K562 (cell line): ENCODE measurements at regions not wholly inside any gene's neighbourhood (a gene's known extent, or its start where the extent isn't known, plus 50 kb on each side); places are given as distances from the start of the nearest gene placed in this dataset.

Experiments
- ATAC-seq: fragments of 200-7000 bp; cut with Tn5 transposase; 3 replicates; pipeline ENCODE4 v1.9.1; 2020; ENCODE audit warnings: moderate library complexity
- BruUV-seq: library from RNA; stranded (reverse); fragments of 400-500 nt; replicated peaks from 2 replicates; lab custom pipeline; 2021; lab: Mats Ljungman, UMichigan
- CTCF ChIA-PET: fragments of 300-600 bp; formaldehyde crosslinking; extraction: SDS; loops from one replicate; lab custom pipeline; 2021; ENCODE audit warnings: low intra/inter-chr PET ratio; lab: Yijun Ruan, JAX
- POLR2A ChIA-PET: fragments of 300-600, 350-650 bp; sonication (Branson Sonifier 250); formaldehyde crosslinking; extraction: SDS; loops from one replicate; lab custom pipeline; 2021; ENCODE audit warnings: antibody characterized with exemption, inconsistent platforms; lab: Yijun Ruan, JAX
- DNase-seq, 4 experiments: peaks; one replicate each; pipeline versions ENCODE4 v3.0.0 to v3.0.0-alpha.2; 2011 to 2018; ENCODE audit warnings: low spot score in 3 of 4, mixed read lengths in 3 of 4; ENCODE audit errors: extremely low read depth in 1 of 4
- FAIRE-seq: peaks from 2 replicates; lab custom pipeline; 2011; peaks lifted over from hg19 to GRCh38; lab: Jason Lieb, UNC
- H2AFZ ChIP-seq: 2 replicates; pipeline ENCODE4 v1.6.0; 2011; ENCODE audit warnings: low read depth, low read length, control low read depth, inconsistent platforms
- H3K27ac ChIP-seq: fragments of 200-600 bp; 3 replicates; pipeline ENCODE4 v1.8.0; 2011; ENCODE audit warnings: low read depth, mild to moderate bottlenecking, control low read depth, inconsistent platforms, low read length, moderate library complexity, mixed read lengths; ENCODE audit errors: extremely low read depth
- H3K27me3 ChIP-seq, 2 experiments: fragments of 300-600 bp in 1 of 2; 2 replicates in 1 of 2; 3 replicates in 1 of 2; pipeline versions ENCODE4 v1.6.0 to v1.8.0; 2011; ENCODE audit warnings: inconsistent platforms in 2 of 2, low read length in 2 of 2, mild to moderate bottlenecking in 1 of 2, mixed read lengths in 1 of 2, moderate library complexity in 1 of 2; ENCODE audit not compliant: control insufficient read depth in 2 of 2, insufficient read depth in 2 of 2
- H3K36me3 ChIP-seq: fragments of 300-600 bp; 3 replicates; pipeline ENCODE4 v1.8.0; 2011; ENCODE audit warnings: mild to moderate bottlenecking, low read length, inconsistent platforms; ENCODE audit not compliant: control insufficient read depth, insufficient read depth
- H3K4me1 ChIP-seq, 2 experiments: fragments of 200-600 bp in 1 of 2; replicated peaks in 1 of 2; 2 replicates in 1 of 2; 3 replicates in 1 of 2; pipeline versions ENCODE4 v1.5.1 to v1.8.0; 2011; ENCODE audit warnings: inconsistent platforms in 2 of 2, low read length in 2 of 2, mild to moderate bottlenecking in 1 of 2, mixed read lengths in 1 of 2, moderate library complexity in 1 of 2; ENCODE audit not compliant: control insufficient read depth in 2 of 2, insufficient read depth in 2 of 2
- H3K4me2 ChIP-seq: 2 replicates; pipeline ENCODE4 v1.6.1; 2011; ENCODE audit warnings: low read length, control low read depth, inconsistent platforms, mixed read lengths; ENCODE audit not compliant: insufficient read depth
- H3K4me3 ChIP-seq: fragments of 200-600 bp; sonication (generic), shearing (Covaris generic); 2 replicates; pipeline ENCODE4 v1.5.1; 2016; ENCODE audit warnings: control low read depth, inconsistent platforms
- H3K79me2 ChIP-seq: fragments of 200-600 bp; 3 replicates; pipeline ENCODE4 v1.8.0; 2011; ENCODE audit warnings: low read length, inconsistent platforms; ENCODE audit not compliant: control insufficient read depth, insufficient read depth
- H3K9ac ChIP-seq, 2 experiments: 2 replicates each; pipeline versions ENCODE4 v1.6.0 to v1.6.1; 2011; ENCODE audit warnings: low read depth in 2 of 2, low read length in 2 of 2, control low read depth in 1 of 2, inconsistent platforms in 1 of 2, mild to moderate bottlenecking in 1 of 2, mixed read lengths in 1 of 2; ENCODE audit not compliant: insufficient read depth in 1 of 2
- H3K9me1 ChIP-seq: one replicate; pipeline ENCODE4 v1.6.0; 2011; ENCODE audit warnings: inconsistent platforms, mild to moderate bottlenecking, low read length, moderate library complexity; ENCODE audit not compliant: control insufficient read depth, insufficient read depth
- H3K9me3 ChIP-seq: replicated peaks from 2 replicates; pipeline ENCODE4 v1.5.1; 2011; ENCODE audit warnings: low read depth, low read length, inconsistent platforms; ENCODE audit not compliant: control insufficient read depth, insufficient read depth
- H4K20me1 ChIP-seq: replicated peaks from 2 replicates; pipeline ENCODE4 v1.6.1; 2011; ENCODE audit warnings: low read length, inconsistent platforms, mixed read lengths; ENCODE audit not compliant: control insufficient read depth, insufficient read depth
- ARID4B ChIP-seq: sonication (generic); formaldehyde crosslinking; IDR thresholded peaks from 2 replicates; pipeline ENCODE4 v1.8.0; 2022; ENCODE audit warnings: mild to moderate bottlenecking, missing genetic modification reagents
- CTBP1 ChIP-seq: fragments of 450-650 bp; IDR thresholded peaks from 2 replicates; pipeline ENCODE4 v1.6.1; 2016; ENCODE audit warnings: borderline replicate concordance
- FOXA1 ChIP-seq: fragments of 450-650 bp; IDR thresholded peaks from 2 replicates; pipeline ENCODE4 v1.6.1; 2016; ENCODE audit warnings: mild to moderate bottlenecking, borderline replicate concordance
- JUN ChIP-seq, 2 experiments: sonication (generic) in 1 of 2; formaldehyde crosslinking in 1 of 2; IDR thresholded peaks; 2 replicates each; pipeline versions ENCODE4 v1.6.1 to v1.8.0; 2012 to 2022; ENCODE audit warnings: borderline replicate concordance in 2 of 2, mild to moderate bottlenecking in 2 of 2, improper control_type of control experiment in 1 of 2, low read depth in 1 of 2, low read length in 1 of 2, missing genetic modification reagents in 1 of 2
- MGA ChIP-seq: fragments of 450-650 bp; IDR thresholded peaks from 2 replicates; pipeline ENCODE4 v1.6.1; 2016; ENCODE audit warnings: mild to moderate bottlenecking, moderate library complexity
- NR1H2 ChIP-seq: sonication (generic); formaldehyde crosslinking; IDR thresholded peaks from 2 replicates; pipeline ENCODE4 v1.4.0; 2020; ENCODE audit warnings: mild to moderate bottlenecking, missing genetic modification reagents
- TBL1XR1 ChIP-seq, 2 experiments: IDR thresholded peaks; 2 replicates each; pipeline ENCODE4 v1.6.1; 2012; ENCODE audit warnings: improper control_type of control experiment in 2 of 2, low read length in 2 of 2, mild to moderate bottlenecking in 1 of 2
- WGBS: fragments of 100-300 bp; shearing (Covaris generic); methylation state at CpG from one replicate; pipeline ENCODE4 v1.1.6; 2016; ENCODE audit warnings: low coverage, mixed read lengths; ENCODE audit not compliant: insufficient coverage; ENCODE audit errors: missing lambda C conversion rate; 5-methylcytosine and 5-hydroxymethylcytosine counted together
- in situ Hi-C: fragments of 300-500 bp; cut with MboI; formaldehyde crosslinking; loops from 4 replicates; pipeline ENCODE4 v1.15.0; 2018; ENCODE audit warnings: inconsistent platforms, mixed read lengths
- intact Hi-C: fragments of 100-400 bp; cut with micrococcal nuclease; formaldehyde crosslinking; loops from 2 replicates; pipeline ENCODE4 v1.14.2; 2022

- no peaks in the 10 kb centered on the region for H3K4me1 ChIP-seq
- ATAC-seq, result no peak
- H3K9me3 ChIP-seq, result no peaks in the 10 kb centered on the region
- H3K27ac ChIP-seq, result no peak overlapping the region
- no peaks in the 10 kb centered on the region for H3K27me3 ChIP-seq
- ChIA-PET CTCF (no interaction called here), POLR2A (no interaction called here)
- no peak for DNase-seq
- in situ Hi-C loops (no loop called here), intact Hi-C loops (no loop called here)
- whole genome bisulfite sequencing, result 0% methylated on average over 2 of the region's 2 CpGs
- no peak overlapping the region for H3K4me2 ChIP-seq
- H3K79me2 ChIP-seq, result no peaks in the 10 kb centered on the region
- H3K9ac ChIP-seq, result no peak overlapping the region
- no peak overlapping the region for H3K4me3 ChIP-seq
- FAIRE-seq, result no peak
- H4K20me1 ChIP-seq, result no peaks in the 10 kb centered on the region
- H2AFZ ChIP-seq, result no peak overlapping the region
- H3K36me3 ChIP-seq, result no peaks in the 10 kb centered on the region
- no TSS peak for BruUV-seq
- no peaks in the 10 kb centered on the region for H3K9me1 ChIP-seq
- TF ChIP-seq ARID4B, result no peak
- TF ChIP-seq CTBP1, result no peak
- no peak for TF ChIP-seq FOXA1
- no peak for TF ChIP-seq TBL1XR1 (IDR thresholded peaks at IDR 0.05; ENCODE audit: low read length in 2 of 2)
- no peak for TF ChIP-seq JUN (IDR thresholded peaks at IDR 0.05; ENCODE audit: borderline replicate concordance, low read depth, low read length)
- TF ChIP-seq JUN (CRISPR knock-in tag; IDR thresholded peaks at IDR 0.05; ENCODE audit: borderline replicate concordance), result no peak
- TF ChIP-seq MGA, result no peak
- no peak for TF ChIP-seq NR1H2 (CRISPR knock-in tag)
These were observed 1510.3 kb downstream of the PCDH9 start for GRCh38 chr13:65719831-65720230.
